Common myeloid progenitor, CD34-positive (primary cell): ENCODE measurements at regions not wholly inside any gene's neighbourhood (a gene's known extent, or its start where the extent isn't known, plus 50 kb on each side); places are given as distances from the start of the nearest gene placed in this dataset.

Source experiments
- CTCF ChIA-PET: fragments of 350-600 bp; sonication (Branson Sonifier 250); formaldehyde crosslinking; loops from one replicate; lab custom pipeline; 2021; ENCODE audit warnings: antibody characterized with exemption; lab: Charles Lee
- POLR2A ChIA-PET: fragments of 350-600 bp; sonication (Branson Sonifier 250); formaldehyde crosslinking; loops from one replicate; lab custom pipeline; 2021; ENCODE audit warnings: antibody characterized with exemption; lab: Charles Lee
- DNase-seq, 3 donors: peaks; one replicate each; pipeline versions ENCODE4 v3.0.0 to v3.0.0-alpha.2; 2013
- H3K27ac ChIP-seq, 2 experiments: 1 replicate in 1 of 2; 2 replicates in 1 of 2; pipeline ENCODE4 v1.7.0; 2013; ENCODE audit warnings: inconsistent platforms in 2 of 2, low read length in 2 of 2, mild to moderate bottlenecking in 2 of 2, low read depth in 1 of 2, moderate library complexity in 1 of 2; ENCODE audit not compliant: severe bottlenecking in 2 of 2, insufficient read depth in 1 of 2, poor library complexity in 1 of 2
- H3K27me3 ChIP-seq, 5 experiments: replicated peaks in 2 of 5; 1 replicate in 3 of 5; 2 replicates in 2 of 5; pipeline versions ENCODE4 v1.6.1 to v1.7.0; 2013; ENCODE audit warnings: low read length in 4 of 5, mild to moderate bottlenecking in 2 of 5, moderate library complexity in 2 of 5, inconsistent platforms in 1 of 5; ENCODE audit not compliant: insufficient read depth in 5 of 5, control insufficient read depth in 4 of 5
- H3K36me3 ChIP-seq, 4 experiments: 1 replicate in 2 of 4; 2 replicates in 2 of 4; pipeline versions ENCODE4 v1.6.1 to v1.7.0; 2013; ENCODE audit warnings: low read length in 3 of 4, control low read depth in 1 of 4, mild to moderate bottlenecking in 1 of 4; ENCODE audit not compliant: control insufficient read depth in 4 of 4, insufficient read depth in 4 of 4
- H3K4me1 ChIP-seq, 4 experiments: 1 replicate in 3 of 4; 2 replicates in 1 of 4; pipeline versions ENCODE4 v1.6.1 to v1.7.1; 2013; ENCODE audit warnings: low read length in 3 of 4, mild to moderate bottlenecking in 3 of 4, control low read depth in 1 of 4, inconsistent platforms in 1 of 4, moderate library complexity in 1 of 4; ENCODE audit not compliant: control insufficient read depth in 4 of 4, insufficient read depth in 4 of 4; ENCODE audit errors: control extremely low read depth in 1 of 4
- H3K4me3 ChIP-seq, 7 experiments: 1 replicate in 4 of 7; 2 replicates in 3 of 7; pipeline versions ENCODE4 v1.5.1 to v1.7.0; 2013; ENCODE audit warnings: mild to moderate bottlenecking in 7 of 7, low read length in 6 of 7, moderate library complexity in 6 of 7, inconsistent platforms in 2 of 7, low read depth in 2 of 7, control low read depth in 1 of 7; ENCODE audit not compliant: insufficient read depth in 4 of 7, control insufficient read depth in 1 of 7; ENCODE audit errors: extremely low read depth in 1 of 7
- H3K9me3 ChIP-seq, 5 experiments: 1 replicate in 4 of 5; 2 replicates in 1 of 5; pipeline versions ENCODE4 v1.6.1 to v1.7.1; 2013; ENCODE audit warnings: low read length in 4 of 5, mild to moderate bottlenecking in 2 of 5, inconsistent platforms in 1 of 5, low read depth in 1 of 5, moderate library complexity in 1 of 5; ENCODE audit not compliant: control insufficient read depth in 4 of 5, insufficient read depth in 2 of 5; ENCODE audit errors: control extremely low read depth in 1 of 5
- WGBS: methylation state at CpG from one replicate; pipeline ENCODE4 v1.1.5; 2013; ENCODE audit not compliant: insufficient coverage; 5-methylcytosine and 5-hydroxymethylcytosine counted together

- no peaks in the 10 kb centered on the region for H3K4me1 ChIP-seq
- no peak overlapping the region for H3K27ac ChIP-seq
- CTCF ChIA-PET: no interaction called here
- 100% methylated on average over 2 of the region's 2 CpGs for WGBS
- no peak overlapping the region for H3K4me3 ChIP-seq
- no peak for DNase-seq
- no peaks in the 10 kb centered on the region for H3K36me3 ChIP-seq
- H3K9me3 ChIP-seq: no peaks in the 10 kb centered on the region
- POLR2A ChIA-PET: no interaction called here
- H3K27me3 ChIP-seq: no peaks in the 10 kb centered on the region
Observed at GRCh38 chr5:107320376-107320775, 350.4 kb downstream of the EFNA5 start.

- ChIA-PET POLR2A (interaction anchor here (0.6 kb wide), 1 partner anchor 34 kb away, joined by 3 read pairs; no protein-coding TSS in a partner anchor), CTCF (no interaction called here)
- no peak overlapping the region for H3K27ac ChIP-seq
- H3K9me3 ChIP-seq: no peaks in the 10 kb centered on the region
- no peaks in the 10 kb centered on the region for H3K27me3 ChIP-seq
- WGBS: no CpG with 5 or more reads among the region's 1 CpG
- H3K4me1 ChIP-seq: no peaks in the 10 kb centered on the region
- H3K36me3 ChIP-seq: no peaks in the 10 kb centered on the region
- no peak for DNase-seq
- H3K4me3 ChIP-seq: no peak overlapping the region
Observed at GRCh38 chr5:107319901-107320300, 350.8 kb downstream of the EFNA5 start.

- ChIA-PET CTCF (no interaction called here), POLR2A (no interaction called here)
- H3K4me3 ChIP-seq: no peak overlapping the region
- H3K27ac ChIP-seq: no peak overlapping the region
- H3K4me1 ChIP-seq: no peaks in the 10 kb centered on the region
- H3K36me3 ChIP-seq: no peaks in the 10 kb centered on the region
- WGBS: 100% methylated on average over 1 of the region's 3 CpGs
- H3K27me3 ChIP-seq: peaks cover 0 to 1% (median 0%) of the 10 kb centered on the region in 5 experiments
- no peaks in the 10 kb centered on the region for H3K9me3 ChIP-seq
- no peak for DNase-seq
Observed at GRCh38 chr5:107314330-107314729, 356.4 kb downstream of the EFNA5 start.

- DNase-seq: no peak
- 89% methylated on average over 3 of the region's 3 CpGs for WGBS
- Histone ChIP-seq H3K9me3 (no peaks in the 10 kb centered on the region), H3K4me3 (no peak overlapping the region), H3K27ac (no peak overlapping the region), H3K4me1 (no peaks in the 10 kb centered on the region), H3K36me3 (no peaks in the 10 kb centered on the region), H3K27me3 (peaks cover 0 to 1% (median 0%) of the 10 kb centered on the region in 5 experiments)
- ChIA-PET CTCF (no interaction called here), POLR2A (no interaction called here)
Observed at GRCh38 chr5:107313921-107314320, 356.8 kb downstream of the EFNA5 start.

GRCh38 chr5:107313098-107313497 lies 357.6 kb downstream of the EFNA5 start:
- DNase-seq: no peak
- Histone ChIP-seq H3K4me1 (no peaks in the 10 kb centered on the region), H3K36me3 (no peaks in the 10 kb centered on the region), H3K9me3 (no peaks in the 10 kb centered on the region), H3K4me3 (no peak overlapping the region), H3K27ac (no peak overlapping the region), H3K27me3 (peaks cover 0 to 1% (median 0%) of the 10 kb centered on the region in 5 experiments)
- POLR2A ChIA-PET: no interaction called here
- CTCF ChIA-PET: no interaction called here
- 100% methylated on average over 2 of the region's 3 CpGs for WGBS

GRCh38 chr5:107310181-107310580 lies 360.6 kb downstream of the EFNA5 start:
- Histone ChIP-seq H3K27me3 (peaks cover 0 to 3% (median 0%) of the 10 kb centered on the region in 5 experiments), H3K36me3 (no peaks in the 10 kb centered on the region), H3K4me1 (no peaks in the 10 kb centered on the region), H3K4me3 (no peak overlapping the region), H3K27ac (no peak overlapping the region), H3K9me3 (no peaks in the 10 kb centered on the region)
- no CpG with 5 or more reads among the region's 1 CpG for WGBS
- POLR2A ChIA-PET: no interaction called here
- DNase-seq: no peak
- CTCF ChIA-PET: no interaction called here

DNA sequence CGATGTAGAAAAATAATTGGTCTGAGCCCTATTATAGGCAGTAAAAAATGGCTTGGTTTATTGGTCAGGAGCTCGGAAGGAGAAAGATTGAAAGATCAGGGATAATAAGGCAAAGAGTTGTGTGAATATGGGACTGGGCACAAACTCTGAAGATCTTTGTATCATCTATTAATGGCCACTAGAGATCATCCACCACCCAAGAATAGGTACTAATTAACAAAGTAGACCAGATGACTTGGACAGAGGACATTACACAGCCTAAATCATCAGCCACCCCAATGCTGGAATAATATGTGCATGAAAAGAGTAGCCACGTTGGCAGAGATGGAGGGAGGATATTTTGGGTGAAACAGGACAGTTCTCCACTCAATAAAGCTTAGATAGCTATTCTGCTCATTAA lies 364.1 kb downstream of the EFNA5 start:
- Histone ChIP-seq H3K27me3 (peaks cover 0 to 3% (median 0%) of the 10 kb centered on the region in 5 experiments), H3K9me3 (no peaks in the 10 kb centered on the region), H3K4me1 (no peaks in the 10 kb centered on the region), H3K4me3 (no peak overlapping the region), H3K27ac (no peak overlapping the region), H3K36me3 (no peaks in the 10 kb centered on the region)
- CTCF ChIA-PET: no interaction called here
- POLR2A ChIA-PET: no interaction called here
- 88% methylated on average over 1 of the region's 3 CpGs for WGBS
- DNase-seq: no peak
